Ovary (tissue), 7 donors: ENCODE measurements at regions not wholly inside any gene's neighbourhood (a gene's known extent, or its start where the extent isn't known, plus 50 kb on each side); places are given as distances from the start of the nearest gene placed in this dataset.

Experiments
- DNase-seq, 5 donors: peaks; one replicate each; pipeline ENCODE4 v3.0.0-alpha.2; 2019 to 2020
- H3K27ac ChIP-seq, 2 donors: fragments of 200-600 bp; one replicate each; pipeline versions ENCODE4 v1.5.1 to v1.8.0; 2019 to 2022
- H3K27me3 ChIP-seq: fragments of 200-600 bp; one replicate; pipeline ENCODE4 v1.8.0; 2022
- H3K36me3 ChIP-seq: fragments of 200-600 bp; sonication (generic); one replicate; pipeline ENCODE4 v1.5.1; 2019
- H3K4me1 ChIP-seq: one replicate; pipeline ENCODE4 v1.8.1; 2013; ENCODE audit warnings: mild to moderate bottlenecking, moderate library complexity; ENCODE audit not compliant: insufficient read depth
- H3K4me3 ChIP-seq: fragments of 200-600 bp; sonication (generic); one replicate; pipeline ENCODE4 v1.5.1; 2017
- H3K9me3 ChIP-seq, 2 donors: fragments of 200-600 bp in 1 of 2; sonication (generic) in 1 of 2; one replicate each; pipeline versions ENCODE4 v1.5.1 to v1.8.1; 2013 to 2019; ENCODE audit warnings: mild to moderate bottlenecking in 1 of 2, moderate library complexity in 1 of 2
- CTCF ChIP-seq, 3 donors: fragments of 450-650 bp in 2 of 3; fragments of 200-600 bp in 1 of 3; IDR thresholded peaks; one replicate each; pipeline versions ENCODE4 v1.5.1 to v1.8.0; 2016 to 2022; ENCODE audit warnings: antibody characterized with exemption in 3 of 3, mild to moderate bottlenecking in 1 of 3
- EP300 ChIP-seq: sonication (generic); formaldehyde crosslinking; IDR thresholded peaks from one replicate; pipeline ENCODE4 v1.6.1; 2017; ENCODE audit warnings: antibody characterized with exemption
- POLR2A ChIP-seq: fragments of 450-650 bp; IDR thresholded peaks from one replicate; pipeline ENCODE4 v1.6.1; 2017; ENCODE audit warnings: antibody characterized with exemption, mild to moderate bottlenecking, moderate library complexity
- WGBS, 3 donors: extraction: QIAGEN DNeasy Blood & Tissue Kit in 1 of 3; methylation state at CpG; one replicate each; pipeline versions ENCODE4 v1.1.5 to v1.1.7; 2013 to 2017; 5-methylcytosine and 5-hydroxymethylcytosine counted together
- intact Hi-C, 4 donors: fragments of 100-400 bp; cut with DNase I; formaldehyde crosslinking; loops; one replicate each; pipeline versions ENCODE4 v1.11.0 to v1.15.1; 2022 to 2023
- donor health status: DM: no; HTN: no; CAD: no; lungs with moderate emphysema.
- donor health status: DM: no; HTN: no; CAD: no.
- donor health status: Bipolar disorder and iron deficiency.
- donor health status: DM: no; HTN: no; CAD: no.
- donor health status: DM: yes; HTN: yes; CAD: no.

DNA sequence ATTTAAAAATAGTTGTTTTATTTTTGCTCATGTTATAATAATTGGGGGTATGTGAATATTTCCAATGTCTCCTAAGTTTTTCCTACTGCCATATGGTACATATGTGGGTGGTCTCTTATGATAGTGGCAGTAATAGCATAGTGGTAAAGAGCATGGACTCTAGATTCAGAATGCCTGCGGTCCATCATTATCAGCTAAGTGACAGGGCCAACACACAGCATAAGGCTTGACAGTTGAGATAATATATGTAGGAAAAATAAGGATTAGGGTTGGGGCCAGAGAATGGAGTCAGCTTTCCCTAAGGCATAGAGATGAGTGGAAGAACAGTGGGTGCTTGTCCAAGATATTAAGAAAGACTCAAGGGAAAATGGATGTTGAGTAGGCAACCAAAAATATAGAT is 2707.5 kb downstream of the PCDH7 start:
- Histone ChIP-seq H3K9me3 (no peaks in the 10 kb centered on the region), H3K4me1 (no peaks in the 10 kb centered on the region), H3K4me3 (no peak overlapping the region), H3K27me3 (no peaks in the 10 kb centered on the region), H3K36me3 (no peaks in the 10 kb centered on the region), H3K27ac (no peak overlapping the region)
- intact Hi-C loops, result no loop called here
- no peak for DNase-seq
- no peak for TF ChIP-seq CTCF (IDR thresholded peaks at IDR 0.05)
- TF ChIP-seq POLR2A, result no peak
- TF ChIP-seq EP300, result no peak
- 39 to 70% (median 41%) methylated on average over 1 of the region's 1 CpG for WGBS, 3 donors

GRCh38 chr4:33429971-33430370 is 2709.8 kb downstream of the PCDH7 start:
- no peak for DNase-seq
- Histone ChIP-seq H3K9me3 (no peaks in the 10 kb centered on the region), H3K27me3 (no peaks in the 10 kb centered on the region), H3K4me3 (no peak overlapping the region), H3K4me1 (no peaks in the 10 kb centered on the region), H3K27ac (no peak overlapping the region), H3K36me3 (no peaks in the 10 kb centered on the region)
- WGBS, 3 donors, result 86 to 90% (median 88%) methylated on average over 4 of the region's 4 CpGs
- intact Hi-C loops, result loop anchor here in 1 of 4 donors (1.0 kb wide), 1 partner anchor 22 kb away; no protein-coding TSS in a partner anchor
- no peak for TF ChIP-seq CTCF (IDR thresholded peaks at IDR 0.05)
- no peak for TF ChIP-seq POLR2A
- TF ChIP-seq EP300, result no peak

- Histone ChIP-seq H3K9me3 (no peaks in the 10 kb centered on the region), H3K36me3 (no peaks in the 10 kb centered on the region), H3K4me1 (no peaks in the 10 kb centered on the region), H3K4me3 (no peak overlapping the region), H3K27me3 (no peaks in the 10 kb centered on the region), H3K27ac (no peak overlapping the region)
- 21 to 42% (median 22%) methylated on average over 2 of the region's 2 CpGs for WGBS, 3 donors
- intact Hi-C loops, result no loop called here
- DNase-seq, result no peak
- TF ChIP-seq EP300 (no peak), POLR2A (no peak), CTCF (IDR thresholded peaks at IDR 0.05) (no peak)
Measured at GRCh38 chr4:33437406-33437805, 2717.2 kb downstream of the PCDH7 start.

- H3K27me3 ChIP-seq, result no peaks in the 10 kb centered on the region
- H3K9me3 ChIP-seq, result no peaks in the 10 kb centered on the region
- no peak for DNase-seq
- no peaks in the 10 kb centered on the region for H3K36me3 ChIP-seq
- TF ChIP-seq POLR2A (no peak), EP300 (no peak), CTCF (IDR thresholded peaks at IDR 0.05) (no peak)
- no peak overlapping the region for H3K4me3 ChIP-seq
- intact Hi-C loops, result no loop called here
- no peak overlapping the region for H3K27ac ChIP-seq
- WGBS, 3 donors, result 79 to 89% (median 81%) methylated on average over 2 of the region's 2 CpGs
- no peaks in the 10 kb centered on the region for H3K4me1 ChIP-seq
Measured at GRCh38 chr4:33446953-33447352, 2726.8 kb downstream of the PCDH7 start.

GRCh38 chr4:33448948-33449347 is 2728.8 kb downstream of the PCDH7 start:
- TF ChIP-seq POLR2A (no peak), CTCF (IDR thresholded peaks at IDR 0.05) (no peak), EP300 (no peak)
- DNase-seq, result no peak
- Histone ChIP-seq H3K27ac (no peak overlapping the region), H3K27me3 (no peaks in the 10 kb centered on the region), H3K9me3 (no peaks in the 10 kb centered on the region), H3K4me3 (no peak overlapping the region), H3K4me1 (no peaks in the 10 kb centered on the region), H3K36me3 (no peaks in the 10 kb centered on the region)
- WGBS, 3 donors, result 88 to 91% (median 89%) methylated on average over 3 of the region's 3 CpGs
- intact Hi-C loops, result no loop called here
